ENCODE measurements at regions not wholly inside any gene's neighbourhood (a gene's known extent, or its start where the extent isn't known, plus 50 kb on each side); places are given as distances from the start of the nearest gene placed in this dataset.

- H3K27me3 Mint-ChIP-seq, result no peaks in the 10 kb centered on the region
- H3K4me3 Mint-ChIP-seq, result no peak overlapping the region
- H3K4me1 Mint-ChIP-seq (ENCODE audit: low read depth), result no peaks in the 10 kb centered on the region
- no peaks in the 10 kb centered on the region for H3K36me3 Mint-ChIP-seq (ENCODE audit: low read depth)
- DNase-seq, result no peak
- H3K27ac Mint-ChIP-seq, result no peak overlapping the region
- H3K9me3 Mint-ChIP-seq, result no peaks in the 10 kb centered on the region
Observed at GRCh38 chr10:128898133-128898915, 568.7 kb upstream of the MGMT start.

GRCh38 chr10:128898916-128899195 lies 568.2 kb upstream of the MGMT start:
- no peaks in the 10 kb centered on the region for H3K4me1 Mint-ChIP-seq (ENCODE audit: low read depth)
- H3K36me3 Mint-ChIP-seq (ENCODE audit: low read depth), result no peaks in the 10 kb centered on the region

GRCh38 chr10:128900456-128900855 lies 566.6 kb upstream of the MGMT start:
- Mint-ChIP-seq H3K36me3 (ENCODE audit: low read depth) (no peaks in the 10 kb centered on the region), H3K9me3 (no peaks in the 10 kb centered on the region), H3K27ac (no peak overlapping the region), H3K27me3 (no peaks in the 10 kb centered on the region), H3K4me1 (ENCODE audit: low read depth) (no peaks in the 10 kb centered on the region), H3K4me3 (no peak overlapping the region)
- DNase-seq, result no peak

More at GRCh38 chr10:128898916-128899195, 568.2 kb upstream of the MGMT start:
- Mint-ChIP-seq H3K9me3 (no peaks in the 10 kb centered on the region), H3K27ac (no peak overlapping the region), H3K27me3 (no peaks in the 10 kb centered on the region), H3K4me3 (no peak overlapping the region)
- DNase-seq, result no peak

- Mint-ChIP-seq H3K4me1 (ENCODE audit: low read depth) (no peaks in the 10 kb centered on the region), H3K9me3 (no peaks in the 10 kb centered on the region), H3K4me3 (no peak overlapping the region), H3K36me3 (ENCODE audit: low read depth) (no peaks in the 10 kb centered on the region), H3K27me3 (no peaks in the 10 kb centered on the region), H3K27ac (no peak overlapping the region)
- no peak for DNase-seq
Observed at GRCh38 chr10:128901236-128901635, 565.8 kb upstream of the MGMT start.

GRCh38 chr10:128902031-128902710 lies 564.9 kb upstream of the MGMT start:
- H3K27me3 Mint-ChIP-seq, result no peaks in the 10 kb centered on the region
- no peak overlapping the region for H3K4me3 Mint-ChIP-seq
- no peaks in the 10 kb centered on the region for H3K9me3 Mint-ChIP-seq
- no peaks in the 10 kb centered on the region for H3K4me1 Mint-ChIP-seq (ENCODE audit: low read depth)
- no peak overlapping the region for H3K27ac Mint-ChIP-seq
- H3K36me3 Mint-ChIP-seq (ENCODE audit: low read depth), result no peaks in the 10 kb centered on the region
- no peak for DNase-seq

- H3K27ac Mint-ChIP-seq, result no peak overlapping the region
- no peaks in the 10 kb centered on the region for H3K36me3 Mint-ChIP-seq (ENCODE audit: low read depth)
- no peaks in the 10 kb centered on the region for H3K9me3 Mint-ChIP-seq
- no peak overlapping the region for H3K4me3 Mint-ChIP-seq
- no peak for DNase-seq
- H3K27me3 Mint-ChIP-seq, result no peaks in the 10 kb centered on the region
- peaks cover 1% of the 10 kb centered on the region for H3K4me1 Mint-ChIP-seq (ENCODE audit: low read depth)
Observed at GRCh38 chr10:128907155-128907941, 559.7 kb upstream of the MGMT start.

- no peaks in the 10 kb centered on the region for H3K27me3 Mint-ChIP-seq
- H3K27ac Mint-ChIP-seq, result no peak overlapping the region
- no peaks in the 10 kb centered on the region for H3K9me3 Mint-ChIP-seq
- peaks cover 1% of the 10 kb centered on the region for H3K4me1 Mint-ChIP-seq (ENCODE audit: low read depth)
- no peak for DNase-seq
- no peaks in the 10 kb centered on the region for H3K36me3 Mint-ChIP-seq (ENCODE audit: low read depth)
- no peak overlapping the region for H3K4me3 Mint-ChIP-seq
Observed at GRCh38 chr10:128908099-128908498, 558.9 kb upstream of the MGMT start.

- Mint-ChIP-seq H3K4me1 (ENCODE audit: low read depth) (peaks cover 1% of the 10 kb centered on the region), H3K27ac (no peak overlapping the region), H3K36me3 (ENCODE audit: low read depth) (no peaks in the 10 kb centered on the region), H3K4me3 (no peak overlapping the region), H3K27me3 (no peaks in the 10 kb centered on the region), H3K9me3 (no peaks in the 10 kb centered on the region)
- DNase-seq, result no peak
Observed at GRCh38 chr10:128908499-128908898, 558.5 kb upstream of the MGMT start.

GRCh38 chr10:128912568-128913311 lies 554.3 kb upstream of the MGMT start:
- Mint-ChIP-seq H3K36me3 (ENCODE audit: low read depth) (no peaks in the 10 kb centered on the region), H3K4me1 (ENCODE audit: low read depth) (peaks cover 1% of the 10 kb centered on the region), H3K27ac (no peak overlapping the region)

GRCh38 chr10:128914681-128915080 lies 552.4 kb upstream of the MGMT start:
- Mint-ChIP-seq H3K9me3 (no peaks in the 10 kb centered on the region), H3K4me3 (no peak overlapping the region), H3K36me3 (ENCODE audit: low read depth) (no peaks in the 10 kb centered on the region)

More at GRCh38 chr10:128912568-128913311, 554.3 kb upstream of the MGMT start:
- H3K27me3 Mint-ChIP-seq, result no peaks in the 10 kb centered on the region
- no peaks in the 10 kb centered on the region for H3K9me3 Mint-ChIP-seq
- no peak for DNase-seq
- H3K4me3 Mint-ChIP-seq, result no peak overlapping the region

GRCh38 chr10:128915630-128916029 lies 551.4 kb upstream of the MGMT start:
- H3K4me1 Mint-ChIP-seq (ENCODE audit: low read depth), result no peaks in the 10 kb centered on the region
- H3K36me3 Mint-ChIP-seq (ENCODE audit: low read depth), result no peaks in the 10 kb centered on the region
- H3K9me3 Mint-ChIP-seq, result no peaks in the 10 kb centered on the region
- no peak for DNase-seq
- no peak overlapping the region for H3K4me3 Mint-ChIP-seq
- no peak overlapping the region for H3K27ac Mint-ChIP-seq
- peaks cover 3% of the 10 kb centered on the region for H3K27me3 Mint-ChIP-seq

More at GRCh38 chr10:128914681-128915080, 552.4 kb upstream of the MGMT start:
- H3K4me1 Mint-ChIP-seq (ENCODE audit: low read depth), result no peaks in the 10 kb centered on the region
- no peak overlapping the region for H3K27ac Mint-ChIP-seq
- H3K27me3 Mint-ChIP-seq, result peaks cover 3% of the 10 kb centered on the region
- DNase-seq, result no peak

- no peak overlapping the region for H3K27ac Mint-ChIP-seq
- H3K4me3 Mint-ChIP-seq, result no peak overlapping the region
- no peaks in the 10 kb centered on the region for H3K4me1 Mint-ChIP-seq (ENCODE audit: low read depth)
- H3K9me3 Mint-ChIP-seq, result no peaks in the 10 kb centered on the region
- no peak for DNase-seq
- H3K27me3 Mint-ChIP-seq, result peaks cover 3% of the 10 kb centered on the region
- H3K36me3 Mint-ChIP-seq (ENCODE audit: low read depth), result no peaks in the 10 kb centered on the region
Observed at GRCh38 chr10:128916383-128916782, 550.7 kb upstream of the MGMT start.

- no peak overlapping the region for H3K4me3 Mint-ChIP-seq
- no peaks in the 10 kb centered on the region for H3K4me1 Mint-ChIP-seq (ENCODE audit: low read depth)
- no peaks in the 10 kb centered on the region for H3K9me3 Mint-ChIP-seq
- H3K36me3 Mint-ChIP-seq (ENCODE audit: low read depth), result no peaks in the 10 kb centered on the region
- no peak overlapping the region for H3K27ac Mint-ChIP-seq
- peaks cover 10% of the 10 kb centered on the region for H3K27me3 Mint-ChIP-seq
- no peak for DNase-seq
Observed at GRCh38 chr10:128921389-128922022, 545.5 kb upstream of the MGMT start.

GRCh38 chr10:128922172-128922571 lies 544.9 kb upstream of the MGMT start:
- Mint-ChIP-seq H3K36me3 (ENCODE audit: low read depth) (no peaks in the 10 kb centered on the region), H3K4me3 (no peak overlapping the region), H3K4me1 (ENCODE audit: low read depth) (no peaks in the 10 kb centered on the region), H3K9me3 (no peaks in the 10 kb centered on the region), H3K27me3 (peaks cover 10% of the 10 kb centered on the region), H3K27ac (no peak overlapping the region)
- DNase-seq, result no peak

All from activated T-cell treated with anti-CD3 and anti-CD28 coated beads, Interleukin-2, amount 50 U/mL, for 24 hours (primary cell).